Activated T-cell treated with anti-CD3 and anti-CD28 coated beads, Interleukin-2, amount 50 U/mL, for 24 hours (primary cell): ENCODE measurements at regions not wholly inside any gene's neighbourhood (a gene's known extent, or its start where the extent isn't known, plus 50 kb on each side); places are given as distances from the start of the nearest gene placed in this dataset.

Experiments
- DNase-seq: peaks from one replicate; pipeline ENCODE4 v3.0.0-alpha.2; 2020
- H3K27ac Mint-ChIP-seq: 2 replicates; pipeline ENCODE4 v1.8.0; 2020; ENCODE audit warnings: mild to moderate bottlenecking, mixed read lengths
- H3K27me3 Mint-ChIP-seq: 2 replicates; pipeline ENCODE4 v1.8.0; 2020; ENCODE audit warnings: mixed read lengths
- H3K36me3 Mint-ChIP-seq: 2 replicates; pipeline ENCODE4 v1.8.0; 2020; ENCODE audit warnings: low read depth, mixed read lengths
- H3K4me1 Mint-ChIP-seq: 2 replicates; pipeline ENCODE4 v1.8.0; 2020; ENCODE audit warnings: low read depth, mixed read lengths
- H3K4me3 Mint-ChIP-seq: 2 replicates; pipeline ENCODE4 v1.8.0; 2020; ENCODE audit warnings: mild to moderate bottlenecking, moderate library complexity, mixed read lengths
- H3K9me3 Mint-ChIP-seq: 2 replicates; pipeline ENCODE4 v1.8.0; 2020; ENCODE audit warnings: mixed read lengths

GRCh38 chr4:22986262-22986661 is 293.5 kb downstream of the GBA3 start:
- Mint-ChIP-seq H3K4me1 (no peaks in the 10 kb centered on the region), H3K9me3 (peaks cover 8% of the 10 kb centered on the region), H3K27ac (no peak overlapping the region), H3K4me3 (no peak overlapping the region), H3K27me3 (no peaks in the 10 kb centered on the region), H3K36me3 (no peaks in the 10 kb centered on the region)
- no peak for DNase-seq

- H3K4me1 Mint-ChIP-seq, result no peaks in the 10 kb centered on the region
- H3K4me3 Mint-ChIP-seq, result no peak overlapping the region
- H3K27me3 Mint-ChIP-seq, result no peaks in the 10 kb centered on the region
- H3K9me3 Mint-ChIP-seq, result peaks cover 11% of the 10 kb centered on the region
- no peak for DNase-seq
- H3K36me3 Mint-ChIP-seq, result no peaks in the 10 kb centered on the region
- no peak overlapping the region for H3K27ac Mint-ChIP-seq
Observed at GRCh38 chr4:22984390-22984789, 291.7 kb downstream of the GBA3 start.

GRCh38 chr4:22978656-22979055 is 285.9 kb downstream of the GBA3 start:
- Mint-ChIP-seq H3K9me3 (peaks cover 12% of the 10 kb centered on the region), H3K27ac (no peak overlapping the region), H3K4me3 (no peak overlapping the region), H3K36me3 (no peaks in the 10 kb centered on the region), H3K4me1 (no peaks in the 10 kb centered on the region), H3K27me3 (no peaks in the 10 kb centered on the region)
- no peak for DNase-seq

- H3K4me3 Mint-ChIP-seq, result no peak overlapping the region
- H3K27me3 Mint-ChIP-seq, result no peaks in the 10 kb centered on the region
- H3K9me3 Mint-ChIP-seq, result peaks cover 17% of the 10 kb centered on the region
- no peak overlapping the region for H3K27ac Mint-ChIP-seq
- H3K36me3 Mint-ChIP-seq, result no peaks in the 10 kb centered on the region
- DNase-seq, result no peak
- no peaks in the 10 kb centered on the region for H3K4me1 Mint-ChIP-seq
Observed at GRCh38 chr4:22970665-22971064, 277.9 kb downstream of the GBA3 start.

GRCh38 chr4:22969287-22969896 is 276.7 kb downstream of the GBA3 start:
- Mint-ChIP-seq H3K4me1 (no peaks in the 10 kb centered on the region), H3K4me3 (no peak overlapping the region), H3K36me3 (no peaks in the 10 kb centered on the region), H3K27me3 (no peaks in the 10 kb centered on the region), H3K27ac (no peak overlapping the region), H3K9me3 (peaks cover 14% of the 10 kb centered on the region)
- DNase-seq, result no peak

GRCh38 chr4:22962295-22962694 is 269.6 kb downstream of the GBA3 start:
- no peak overlapping the region for H3K27ac Mint-ChIP-seq
- H3K4me1 Mint-ChIP-seq, result no peaks in the 10 kb centered on the region
- no peak for DNase-seq
- peaks cover 7% of the 10 kb centered on the region for H3K9me3 Mint-ChIP-seq
- H3K27me3 Mint-ChIP-seq, result no peaks in the 10 kb centered on the region
- no peak overlapping the region for H3K4me3 Mint-ChIP-seq
- no peaks in the 10 kb centered on the region for H3K36me3 Mint-ChIP-seq

- Mint-ChIP-seq H3K27me3 (no peaks in the 10 kb centered on the region), H3K27ac (no peak overlapping the region), H3K9me3 (peaks cover 7% of the 10 kb centered on the region), H3K4me1 (no peaks in the 10 kb centered on the region), H3K4me3 (no peak overlapping the region), H3K36me3 (no peaks in the 10 kb centered on the region)
- no peak for DNase-seq
Observed at GRCh38 chr4:22959483-22959882, 266.7 kb downstream of the GBA3 start.

- no peak overlapping the region for H3K4me3 Mint-ChIP-seq
- no peak for DNase-seq
- H3K27ac Mint-ChIP-seq, result no peak overlapping the region
- no peaks in the 10 kb centered on the region for H3K27me3 Mint-ChIP-seq
- peaks cover 5% of the 10 kb centered on the region for H3K9me3 Mint-ChIP-seq
- H3K4me1 Mint-ChIP-seq, result no peaks in the 10 kb centered on the region
- H3K36me3 Mint-ChIP-seq, result no peaks in the 10 kb centered on the region
Observed at GRCh38 chr4:22957774-22958309, 265.1 kb downstream of the GBA3 start.

- Mint-ChIP-seq H3K4me1 (no peaks in the 10 kb centered on the region), H3K9me3 (no peaks in the 10 kb centered on the region), H3K27me3 (no peaks in the 10 kb centered on the region), H3K4me3 (no peak overlapping the region), H3K27ac (no peak overlapping the region), H3K36me3 (no peaks in the 10 kb centered on the region)
- DNase-seq, result no peak
Observed at GRCh38 chr4:22949161-22949855, 256.6 kb downstream of the GBA3 start.

- Mint-ChIP-seq H3K4me1 (no peaks in the 10 kb centered on the region), H3K9me3 (no peaks in the 10 kb centered on the region), H3K36me3 (no peaks in the 10 kb centered on the region), H3K4me3 (no peak overlapping the region), H3K27me3 (no peaks in the 10 kb centered on the region), H3K27ac (no peak overlapping the region)
- DNase-seq, result no peak
Observed at GRCh38 chr4:22947851-22948250, 255.1 kb downstream of the GBA3 start.

- Mint-ChIP-seq H3K4me3 (no peak overlapping the region), H3K27ac (no peak overlapping the region), H3K9me3 (peaks cover 3% of the 10 kb centered on the region), H3K27me3 (no peaks in the 10 kb centered on the region), H3K36me3 (no peaks in the 10 kb centered on the region), H3K4me1 (no peaks in the 10 kb centered on the region)
- no peak for DNase-seq
Observed at GRCh38 chr4:22942920-22943559, 250.3 kb downstream of the GBA3 start.

- H3K4me3 Mint-ChIP-seq, result no peak overlapping the region
- no peak overlapping the region for H3K27ac Mint-ChIP-seq
- no peak for DNase-seq
- H3K4me1 Mint-ChIP-seq, result no peaks in the 10 kb centered on the region
- H3K36me3 Mint-ChIP-seq, result no peaks in the 10 kb centered on the region
- no peaks in the 10 kb centered on the region for H3K27me3 Mint-ChIP-seq
- peaks cover 3% of the 10 kb centered on the region for H3K9me3 Mint-ChIP-seq
Observed at GRCh38 chr4:22941688-22942375, 249.1 kb downstream of the GBA3 start.

- H3K9me3 Mint-ChIP-seq, result peaks cover 2% of the 10 kb centered on the region
- H3K27ac Mint-ChIP-seq, result no peak overlapping the region
- no peaks in the 10 kb centered on the region for H3K36me3 Mint-ChIP-seq
- DNase-seq, result no peak
- H3K27me3 Mint-ChIP-seq, result no peaks in the 10 kb centered on the region
- no peak overlapping the region for H3K4me3 Mint-ChIP-seq
- H3K4me1 Mint-ChIP-seq, result no peaks in the 10 kb centered on the region
Observed at GRCh38 chr4:22932326-22932725, 239.6 kb downstream of the GBA3 start.

GRCh38 chr4:22922426-22922825 is 229.7 kb downstream of the GBA3 start:
- Mint-ChIP-seq H3K27ac (no peak overlapping the region), H3K27me3 (no peaks in the 10 kb centered on the region), H3K9me3 (peaks cover 10% of the 10 kb centered on the region), H3K36me3 (no peaks in the 10 kb centered on the region), H3K4me1 (no peaks in the 10 kb centered on the region), H3K4me3 (no peak overlapping the region)
- DNase-seq, result no peak

- no peaks in the 10 kb centered on the region for H3K36me3 Mint-ChIP-seq
- peaks cover 10% of the 10 kb centered on the region for H3K9me3 Mint-ChIP-seq
- H3K4me1 Mint-ChIP-seq, result no peaks in the 10 kb centered on the region
- no peak overlapping the region for H3K4me3 Mint-ChIP-seq
- DNase-seq, result no peak
- no peaks in the 10 kb centered on the region for H3K27me3 Mint-ChIP-seq
- no peak overlapping the region for H3K27ac Mint-ChIP-seq
Observed at GRCh38 chr4:22921936-22922335, 229.2 kb downstream of the GBA3 start.
